ENCODE measurements at regions not wholly inside any gene's neighbourhood (a gene's known extent, or its start where the extent isn't known, plus 50 kb on each side); places are given as distances from the start of the nearest gene placed in this dataset.

GRCh38 chr11:93957397-93957952, 63.7 kb upstream of the HEPHL1 start:
- Histone ChIP-seq H3K4me2 (ENCODE audit: insufficient read depth, low read length) (no peak overlapping the region), H4K20me1 (replicated peaks; ENCODE audit: control insufficient read depth, extremely low read depth, insufficient read depth, low read length) (no peaks in the 10 kb centered on the region), H3K36me3 (ENCODE audit: control insufficient read depth in 2 of 2, extremely low read depth in 1 of 2, insufficient read depth in 2 of 2, low read length in 2 of 2) (no peaks in the 10 kb centered on the region), H3K9me1 (replicated peaks; ENCODE audit: control insufficient read depth, extremely low read depth, insufficient read depth, low read length) (no peaks in the 10 kb centered on the region), H3K4me3 (replicated peaks in 1 of 3; ENCODE audit: insufficient read depth in 1 of 3, low read depth in 1 of 3, low read length in 3 of 3) (no peak overlapping the region), H3K4me1 (ENCODE audit: control insufficient read depth, extremely low read depth, insufficient read depth, low read length) (no peaks in the 10 kb centered on the region), H3K9me3 (replicated peaks; ENCODE audit: control insufficient read depth, insufficient read depth, low read length) (no peaks in the 10 kb centered on the region), H3K9ac (replicated peaks; ENCODE audit: extremely low read depth, insufficient read depth, low read length) (no peak overlapping the region), H3K79me2 (ENCODE audit: control insufficient read depth, insufficient read depth, low read length) (no peaks in the 10 kb centered on the region), H3K27me3 (ENCODE audit: control insufficient read depth in 2 of 2, insufficient read depth in 2 of 2, low read length in 2 of 2) (no peaks in the 10 kb centered on the region), H2AFZ (ENCODE audit: low read depth, low read length) (no peak overlapping the region), H3K27ac (ENCODE audit: insufficient read depth, low read depth, low read length) (no peak overlapping the region)
- CTCF ChIA-PET = no interaction called here
- POLR2A ChIA-PET = no interaction called here
- FAIRE-seq (no peak), DNase-seq (ENCODE audit: low read depth, low spot score) (no peak)
- intact Hi-C loops (cut with micrococcal nuclease) = no loop called here
- TF ChIP-seq GATA2 (IDR thresholded peaks at IDR 0.05; ENCODE audit: insufficient read depth, insufficient read length, low read depth, low read length) = no peak
- TF ChIP-seq JUN (IDR thresholded peaks at IDR 0.05; ENCODE audit: borderline replicate concordance, insufficient read depth, insufficient read length, low read depth) = no peak
- TF ChIP-seq POLR2A (IDR thresholded peaks at IDR 0.05; ENCODE audit: low read depth, low read length) = no peak
- no peak for TF ChIP-seq EZH2 (IDR thresholded peaks at IDR 0.05; ENCODE audit: borderline replicate concordance, low read depth, low read length, severe bottlenecking)
- TF ChIP-seq MYC (IDR thresholded peaks at IDR 0.05; ENCODE audit: low read depth, low read length) = no peak
- TF ChIP-seq MAX (IDR thresholded peaks at IDR 0.05; ENCODE audit: insufficient read depth, insufficient read length) = no peak
- TF ChIP-seq FOS (IDR thresholded peaks at IDR 0.05; ENCODE audit: borderline replicate concordance, insufficient read depth, low read length) = no peak
- TF ChIP-seq POLR2AphosphoS5 (IDR thresholded peaks at IDR 0.05; ENCODE audit: insufficient read depth, low read depth, low read length) = no peak
- TF ChIP-seq CTCF (IDR thresholded peaks at IDR 0.05; ENCODE audit: extremely low read depth in 1 of 2, insufficient read depth in 1 of 2, low read depth in 1 of 2, low read length in 2 of 2) = no peak
- dilution Hi-C loops (cut with MboI; ENCODE audit: extremely low pct_ligation_motif_present, low sequenced_read_pairs) = no loop called here
- no TSS peak for BruUV-seq (replicated peaks)
